HCT116 (cell line): ENCODE measurements at regions not wholly inside any gene's neighbourhood (a gene's known extent, or its start where the extent isn't known, plus 50 kb on each side); places are given as distances from the start of the nearest gene placed in this dataset.
"Not testable (repeated sequence)": the region's sequence is repeated elsewhere in the genome, so short reads cannot be mapped to it uniquely, and the experiment has no call there.

Experiments
- POLR2A ChIP-seq: IDR thresholded peaks from 2 replicates; pipeline ENCODE4 v1.7.0; 2011; ENCODE audit warnings: borderline replicate concordance; ENCODE audit not compliant: insufficient read depth, insufficient read length; ENCODE audit errors: extremely low read depth
- POLR2AphosphoS5 ChIP-seq: IDR thresholded peaks from 2 replicates; pipeline ENCODE4 v1.6.1; 2011; ENCODE audit warnings: mild to moderate bottlenecking, low read depth, low read length, moderate library complexity
- RAD21 ChIP-seq: IDR thresholded peaks from 2 replicates; pipeline ENCODE4 v1.6.1; 2012; ENCODE audit warnings: low read depth, mild to moderate bottlenecking
- SIN3A ChIP-seq: IDR thresholded peaks from 2 replicates; pipeline ENCODE4 v1.6.1; 2012; ENCODE audit warnings: low read depth
- TCF7L2 ChIP-seq: IDR thresholded peaks from 2 replicates; pipeline ENCODE4 v1.7.0; 2011; ENCODE audit warnings: borderline replicate concordance, inconsistent platforms; ENCODE audit not compliant: insufficient read depth, insufficient read length; ENCODE audit errors: extremely low read depth
- TF ChIP-seq, protein P1 (sequence below): IDR thresholded peaks from 2 replicates; pipeline ENCODE4 v1.6.1; 2012
- TF ChIP-seq, protein P2 (sequence below), 3 experiments: fragments of 200-600 bp in 1 of 3; sonication (generic) in 1 of 3; IDR thresholded peaks in 2 of 3; conservative IDR thresholded peaks in 1 of 3; 2 replicates each; pipeline ENCODE4 v1.5.1; 2012 to 2017; ENCODE audit warnings: low read depth in 2 of 3, low read length in 2 of 3, antibody characterized with exemption in 1 of 3, borderline replicate concordance in 1 of 3, control low read depth in 1 of 3, mild to moderate bottlenecking in 1 of 3, mixed read lengths in 1 of 3, mixed run types in 1 of 3, moderate library complexity in 1 of 3; ENCODE audit not compliant: insufficient read depth in 1 of 3
- TF ChIP-seq, protein P3 (sequence below): IDR thresholded peaks from 2 replicates; pipeline ENCODE4 v1.6.1; 2012; ENCODE audit warnings: low read depth

DNA sequence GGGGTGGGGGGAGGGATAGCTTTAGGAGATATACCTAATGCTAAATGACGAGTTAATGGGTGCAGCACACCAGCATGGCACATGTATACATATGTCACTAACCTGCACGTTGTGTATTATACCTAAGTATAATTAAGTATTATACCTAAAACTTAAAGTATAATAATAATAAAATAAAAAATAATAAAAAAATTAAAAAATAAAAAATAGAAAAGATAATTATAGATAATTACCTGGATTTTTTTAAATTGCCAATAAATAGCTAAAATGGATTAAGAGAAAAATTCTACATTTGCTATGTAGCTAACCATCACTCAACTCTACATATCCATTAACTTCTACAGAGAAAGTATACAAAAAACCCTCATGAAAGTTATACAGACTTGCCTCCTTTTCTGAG is 747.3 kb downstream of the LRRIQ3 start:
- TF ChIP-seq, protein P1, sequence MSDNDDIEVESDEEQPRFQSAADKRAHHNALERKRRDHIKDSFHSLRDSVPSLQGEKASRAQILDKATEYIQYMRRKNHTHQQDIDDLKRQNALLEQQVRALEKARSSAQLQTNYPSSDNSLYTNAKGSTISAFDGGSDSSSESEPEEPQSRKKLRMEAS = not testable (repeated sequence)
- TF ChIP-seq, protein P2, sequence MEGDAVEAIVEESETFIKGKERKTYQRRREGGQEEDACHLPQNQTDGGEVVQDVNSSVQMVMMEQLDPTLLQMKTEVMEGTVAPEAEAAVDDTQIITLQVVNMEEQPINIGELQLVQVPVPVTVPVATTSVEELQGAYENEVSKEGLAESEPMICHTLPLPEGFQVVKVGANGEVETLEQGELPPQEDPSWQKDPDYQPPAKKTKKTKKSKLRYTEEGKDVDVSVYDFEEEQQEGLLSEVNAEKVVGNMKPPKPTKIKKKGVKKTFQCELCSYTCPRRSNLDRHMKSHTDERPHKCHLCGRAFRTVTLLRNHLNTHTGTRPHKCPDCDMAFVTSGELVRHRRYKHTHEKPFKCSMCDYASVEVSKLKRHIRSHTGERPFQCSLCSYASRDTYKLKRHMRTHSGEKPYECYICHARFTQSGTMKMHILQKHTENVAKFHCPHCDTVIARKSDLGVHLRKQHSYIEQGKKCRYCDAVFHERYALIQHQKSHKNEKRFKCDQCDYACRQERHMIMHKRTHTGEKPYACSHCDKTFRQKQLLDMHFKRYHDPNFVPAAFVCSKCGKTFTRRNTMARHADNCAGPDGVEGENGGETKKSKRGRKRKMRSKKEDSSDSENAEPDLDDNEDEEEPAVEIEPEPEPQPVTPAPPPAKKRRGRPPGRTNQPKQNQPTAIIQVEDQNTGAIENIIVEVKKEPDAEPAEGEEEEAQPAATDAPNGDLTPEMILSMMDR (IDR thresholded peaks at IDR 0.05 in 2 of 3, conservative IDR thresholded peaks at IDR 0.05 in 1 of 3; ENCODE audit: borderline replicate concordance in 1 of 3, insufficient read depth in 1 of 3, low read depth in 2 of 3, low read length in 2 of 3) = not testable (repeated sequence)
- TF ChIP-seq POLR2A, POLR2AphosphoS5, SIN3A, TCF7L2, RAD21: not testable (repeated sequence)
- TF ChIP-seq, protein P3, sequence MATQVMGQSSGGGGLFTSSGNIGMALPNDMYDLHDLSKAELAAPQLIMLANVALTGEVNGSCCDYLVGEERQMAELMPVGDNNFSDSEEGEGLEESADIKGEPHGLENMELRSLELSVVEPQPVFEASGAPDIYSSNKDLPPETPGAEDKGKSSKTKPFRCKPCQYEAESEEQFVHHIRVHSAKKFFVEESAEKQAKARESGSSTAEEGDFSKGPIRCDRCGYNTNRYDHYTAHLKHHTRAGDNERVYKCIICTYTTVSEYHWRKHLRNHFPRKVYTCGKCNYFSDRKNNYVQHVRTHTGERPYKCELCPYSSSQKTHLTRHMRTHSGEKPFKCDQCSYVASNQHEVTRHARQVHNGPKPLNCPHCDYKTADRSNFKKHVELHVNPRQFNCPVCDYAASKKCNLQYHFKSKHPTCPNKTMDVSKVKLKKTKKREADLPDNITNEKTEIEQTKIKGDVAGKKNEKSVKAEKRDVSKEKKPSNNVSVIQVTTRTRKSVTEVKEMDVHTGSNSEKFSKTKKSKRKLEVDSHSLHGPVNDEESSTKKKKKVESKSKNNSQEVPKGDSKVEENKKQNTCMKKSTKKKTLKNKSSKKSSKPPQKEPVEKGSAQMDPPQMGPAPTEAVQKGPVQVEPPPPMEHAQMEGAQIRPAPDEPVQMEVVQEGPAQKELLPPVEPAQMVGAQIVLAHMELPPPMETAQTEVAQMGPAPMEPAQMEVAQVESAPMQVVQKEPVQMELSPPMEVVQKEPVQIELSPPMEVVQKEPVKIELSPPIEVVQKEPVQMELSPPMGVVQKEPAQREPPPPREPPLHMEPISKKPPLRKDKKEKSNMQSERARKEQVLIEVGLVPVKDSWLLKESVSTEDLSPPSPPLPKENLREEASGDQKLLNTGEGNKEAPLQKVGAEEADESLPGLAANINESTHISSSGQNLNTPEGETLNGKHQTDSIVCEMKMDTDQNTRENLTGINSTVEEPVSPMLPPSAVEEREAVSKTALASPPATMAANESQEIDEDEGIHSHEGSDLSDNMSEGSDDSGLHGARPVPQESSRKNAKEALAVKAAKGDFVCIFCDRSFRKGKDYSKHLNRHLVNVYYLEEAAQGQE = not testable (repeated sequence)
